Breast epithelium (tissue), 4 donors: ENCODE measurements at regions not wholly inside any gene's neighbourhood (a gene's known extent, or its start where the extent isn't known, plus 50 kb on each side); places are given as distances from the start of the nearest gene placed in this dataset.
"Not testable (repeated sequence)": the region's sequence is repeated elsewhere in the genome, so short reads cannot be mapped to it uniquely, and the experiment has no call there.

Source experiments
- DNase-seq, 2 donors: peaks; one replicate each; pipeline ENCODE4 v3.0.0-alpha.2; 2019; ENCODE audit warnings: low spot score in 2 of 2
- H3K27ac ChIP-seq, 2 donors: fragments of 200-600 bp; sonication (generic) in 1 of 2; one replicate each; pipeline ENCODE4 v1.5.1; 2016 to 2019; ENCODE audit warnings: mild to moderate bottlenecking in 1 of 2
- H3K27me3 ChIP-seq, 2 donors: fragments of 200-600 bp; sonication (generic) in 1 of 2; one replicate each; pipeline versions ENCODE4 v1.5.1 to v1.6.0; 2017 to 2019; ENCODE audit warnings: control low read depth in 1 of 2, mild to moderate bottlenecking in 1 of 2
- H3K36me3 ChIP-seq: fragments of 200-600 bp; one replicate; pipeline ENCODE4 v1.5.1; 2019
- H3K4me1 ChIP-seq, 2 donors: fragments of 200-600 bp; sonication (generic); one replicate each; pipeline ENCODE4 v1.5.1; 2016 to 2019; ENCODE audit warnings: control low read depth in 1 of 2
- H3K4me3 ChIP-seq, 3 donors: fragments of 200-600 bp; sonication (generic); 1 replicate in 2 of 3; 2 replicates in 1 of 3; pipeline ENCODE4 v1.5.1; 2016 to 2019; ENCODE audit warnings: mild to moderate bottlenecking in 3 of 3, moderate library complexity in 2 of 3
- H3K9me3 ChIP-seq, 2 donors: fragments of 200-600 bp; sonication (generic) in 1 of 2; one replicate each; pipeline ENCODE4 v1.5.1; 2016 to 2019; ENCODE audit warnings: control low read depth in 1 of 2
- CTCF ChIP-seq, 3 donors: fragments of 450-650 bp; IDR thresholded peaks; one replicate each; pipeline ENCODE4 v1.5.1; 2016 to 2017; ENCODE audit warnings: antibody characterized with exemption in 3 of 3, mild to moderate bottlenecking in 3 of 3, moderate library complexity in 3 of 3
- POLR2A ChIP-seq: fragments of 450-650 bp; IDR thresholded peaks from one replicate; pipeline ENCODE4 v1.6.1; 2016; ENCODE audit warnings: antibody characterized with exemption, mild to moderate bottlenecking, moderate library complexity
- POLR2AphosphoS5 ChIP-seq, 3 donors: sonication (generic); formaldehyde crosslinking; IDR thresholded peaks; one replicate each; pipeline ENCODE4 v1.6.1; 2017; ENCODE audit warnings: antibody characterized with exemption in 3 of 3
- intact Hi-C: fragments of 100-400 bp; cut with DNase I; formaldehyde crosslinking; loops from one replicate; pipeline ENCODE4 v1.15.1; 2023; ENCODE audit warnings: low total_unique reads

GRCh38 chr12:131422187-131422520, 288.7 kb upstream of the SFSWAP start:
- no peaks in the 10 kb centered on the region for H3K36me3 ChIP-seq
- DNase-seq, result peak in 1 of 2 donors; percentile 24
- H3K9me3 ChIP-seq, result peaks cover 8 to 26% of the 10 kb centered on the region in 2 donors
- no peak overlapping the region for H3K27ac ChIP-seq
- intact Hi-C loops, result loop anchor here (5.0 kb wide), 1 partner anchor 1080 kb away; no protein-coding TSS in a partner anchor
- no peak overlapping the region for H3K4me3 ChIP-seq
- TF ChIP-seq POLR2AphosphoS5 (IDR thresholded peaks at IDR 0.05) (no peak), CTCF (IDR thresholded peaks at IDR 0.05) (no peak), POLR2A (no peak)
- H3K4me1 ChIP-seq, result no peaks in the 10 kb centered on the region
- H3K27me3 ChIP-seq, result peaks cover 0 to 22% of the 10 kb centered on the region in 2 donors

DNA sequence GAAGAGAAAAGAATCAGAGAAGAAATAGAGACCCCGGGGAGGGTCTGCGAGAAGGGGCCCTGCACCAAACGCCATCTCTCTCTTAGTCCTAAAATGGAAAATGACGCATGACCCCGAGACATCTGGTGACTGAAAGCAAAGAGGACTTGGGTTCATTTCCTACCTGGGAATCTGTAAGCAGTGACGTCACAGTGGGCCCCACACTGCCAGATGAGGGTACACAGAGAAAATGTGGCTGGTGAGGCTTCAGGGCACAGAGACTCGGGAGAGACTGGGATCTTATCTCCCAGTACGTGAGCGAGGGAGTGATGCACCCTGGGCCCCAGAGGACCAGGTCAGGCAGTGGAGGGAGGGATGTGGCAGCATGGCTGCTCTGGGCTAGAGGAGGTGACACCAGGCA, 288.1 kb upstream of the SFSWAP start:
- intact Hi-C loops, result loop anchor here (5.0 kb wide), 1 partner anchor 1080 kb away; no protein-coding TSS in a partner anchor
- H3K27ac ChIP-seq, result no peak overlapping the region
- peak in 1 of 2 donors; percentile 9 for DNase-seq

GRCh38 chr12:131424270-131424669, 286.6 kb upstream of the SFSWAP start:
- DNase-seq, result no peak
- Histone ChIP-seq H3K4me1 (no peaks in the 10 kb centered on the region), H3K27me3 (peaks cover 0 to 27% of the 10 kb centered on the region in 2 donors), H3K36me3 (no peaks in the 10 kb centered on the region), H3K27ac (no peak overlapping the region), H3K4me3 (no peak overlapping the region), H3K9me3 (peaks cover 8 to 26% of the 10 kb centered on the region in 2 donors)
- TF ChIP-seq POLR2AphosphoS5 (IDR thresholded peaks at IDR 0.05) (no peak), POLR2A (no peak)
- intact Hi-C loops, result loop anchor here (5.0 kb wide), 1 partner anchor 1078 kb away; no protein-coding TSS in a partner anchor

More for the DNA sequence above, 288.1 kb upstream of the SFSWAP start:
- peaks cover 8 to 26% of the 10 kb centered on the region in 2 donors for H3K9me3 ChIP-seq
- no peaks in the 10 kb centered on the region for H3K4me1 ChIP-seq
- peaks cover 0 to 22% of the 10 kb centered on the region in 2 donors for H3K27me3 ChIP-seq
- no peak for TF ChIP-seq POLR2A
- H3K36me3 ChIP-seq, result no peaks in the 10 kb centered on the region
- no peak overlapping the region for H3K4me3 ChIP-seq

GRCh38 chr12:131425112-131426075, 285.5 kb upstream of the SFSWAP start:
- H3K36me3 ChIP-seq, result no peaks in the 10 kb centered on the region
- H3K4me1 ChIP-seq, result no peaks in the 10 kb centered on the region
- peaks cover 0 to 27% of the 10 kb centered on the region in 2 donors for H3K27me3 ChIP-seq
- peak in 1 of 2 donors; percentile 2 for DNase-seq
- H3K9me3 ChIP-seq, result peaks cover 11 to 32% of the 10 kb centered on the region in 2 donors
- intact Hi-C loops, result no loop called here
- H3K4me3 ChIP-seq, result no peak overlapping the region
- no peak overlapping the region for H3K27ac ChIP-seq
- TF ChIP-seq POLR2A (no peak), CTCF (IDR thresholded peaks at IDR 0.05) (no peak)

DNA sequence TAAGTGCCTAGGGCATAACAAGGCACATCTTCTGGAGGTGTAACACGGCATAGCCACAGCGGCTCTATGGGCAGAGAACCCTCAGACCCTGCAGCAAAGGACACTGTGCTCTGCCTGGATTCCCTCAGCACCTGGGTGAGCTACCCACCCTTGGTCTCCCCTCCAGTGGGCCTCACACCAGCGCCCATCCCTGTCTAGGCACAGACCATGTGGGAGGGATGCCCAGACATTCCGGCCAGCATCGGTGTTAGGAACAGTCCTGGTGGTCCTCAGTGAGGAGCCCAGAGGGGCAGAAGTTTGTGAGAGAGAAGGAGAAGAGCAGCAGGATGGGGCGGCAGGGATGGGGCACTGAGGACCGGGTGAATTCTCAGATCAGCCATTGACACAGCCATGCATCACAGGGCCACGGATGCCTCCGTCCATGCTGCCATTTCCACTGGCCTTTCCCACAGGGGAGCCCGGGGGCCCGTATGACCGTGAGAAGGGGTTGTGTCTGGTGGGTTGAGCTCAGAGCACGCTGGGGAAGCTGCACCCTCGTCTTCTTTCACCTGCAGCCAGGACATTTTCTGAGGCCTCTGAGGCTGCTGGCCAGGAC, 282.7 kb upstream of the SFSWAP start:
- H3K27me3 ChIP-seq, result peaks cover 0 to 24% of the 10 kb centered on the region in 2 donors
- peaks cover 7 to 31% of the 10 kb centered on the region in 2 donors for H3K9me3 ChIP-seq
- no peak overlapping the region for H3K4me3 ChIP-seq
- no peaks in the 10 kb centered on the region for H3K4me1 ChIP-seq
- intact Hi-C loops, result no loop called here
- H3K27ac ChIP-seq, result no peak overlapping the region
- no peak for DNase-seq
- no peaks in the 10 kb centered on the region for H3K36me3 ChIP-seq
- no peak for TF ChIP-seq POLR2AphosphoS5 (IDR thresholded peaks at IDR 0.05)
- no peak for TF ChIP-seq POLR2A
- no peak for TF ChIP-seq CTCF (IDR thresholded peaks at IDR 0.05)

DNA sequence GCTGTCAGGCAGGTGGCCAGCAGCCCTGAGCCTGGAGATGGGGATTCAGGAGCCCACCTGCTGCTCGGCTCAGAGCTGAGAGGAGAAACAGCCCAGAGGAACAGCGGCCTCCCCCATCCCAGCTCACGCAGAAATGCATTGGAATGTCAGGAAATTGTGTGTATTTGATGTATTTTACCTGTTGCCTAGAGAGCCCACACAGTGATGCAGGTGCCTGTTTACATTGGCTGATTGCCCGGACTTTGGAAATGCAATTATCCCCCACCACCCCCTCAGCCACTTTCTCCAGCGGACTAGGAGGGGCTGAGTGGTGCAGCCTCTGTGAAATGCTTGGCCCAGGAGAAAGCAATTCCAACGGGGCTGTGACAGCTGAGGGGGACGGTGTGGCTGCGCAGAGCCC, 281.7 kb upstream of the SFSWAP start:
- H3K36me3 ChIP-seq, H3K4me1 ChIP-seq, H3K4me3 ChIP-seq, intact Hi-C loops, H3K27ac ChIP-seq, DNase-seq: not testable (repeated sequence)
- Histone ChIP-seq H3K9me3 (peaks cover 3 to 20% of the 10 kb centered on the region in 2 donors), H3K27me3 (peaks cover 0 to 25% of the 10 kb centered on the region in 2 donors)

DNA sequence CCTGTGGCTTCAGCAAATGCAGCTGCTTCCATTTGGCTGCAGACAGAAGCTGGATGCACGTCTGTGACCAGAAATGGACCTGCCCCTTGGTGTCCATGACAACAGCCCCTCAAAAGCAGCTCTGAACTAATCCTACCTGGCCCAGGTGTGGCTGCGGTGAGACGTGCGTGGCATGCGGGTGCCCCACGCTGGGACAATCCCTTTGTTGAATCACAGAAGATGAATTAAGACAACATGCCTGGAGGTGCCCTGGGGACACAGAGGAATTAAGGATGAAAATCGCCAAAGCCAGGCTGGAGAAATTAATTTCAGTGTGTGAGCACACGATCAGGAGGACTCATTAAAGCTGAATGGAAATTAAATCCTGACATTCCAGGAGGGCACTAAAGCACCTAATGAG, 281.2 kb upstream of the SFSWAP start:
- H3K4me1 ChIP-seq, DNase-seq, H3K27ac ChIP-seq, H3K36me3 ChIP-seq, intact Hi-C loops, H3K4me3 ChIP-seq: not testable (repeated sequence)
- H3K27me3 ChIP-seq, result peaks cover 0 to 29% of the 10 kb centered on the region in 2 donors
- peaks cover 3 to 17% of the 10 kb centered on the region in 2 donors for H3K9me3 ChIP-seq
